Heart left ventricle (tissue), 16 donors: ENCODE measurements at regions not wholly inside any gene's neighbourhood (a gene's known extent, or its start where the extent isn't known, plus 50 kb on each side); places are given as distances from the start of the nearest gene placed in this dataset.

ENCODE experiments used
- ATAC-seq, 4 donors: fragments of 200-7000 bp; cut with Tn5 transposase; one replicate each; pipeline ENCODE4 v1.9.1; 2020 to 2022; ENCODE audit warnings: moderate library complexity in 4 of 4, mild to moderate bottlenecking in 3 of 4, moderate number of reproducible peaks in 1 of 4
- DNase-seq, 5 donors: peaks; one replicate each; pipeline ENCODE4 v3.0.0-alpha.2; 2020
- H3K27ac ChIP-seq, 12 donors: fragments of 200-600 bp; sonication (generic) in 4 of 12; one replicate each; pipeline versions ENCODE4 v1.5.0 to v1.8.0; 2016 to 2022; ENCODE audit warnings: mild to moderate bottlenecking in 2 of 12
- H3K27me3 ChIP-seq, 9 donors: fragments of 200-600 bp; sonication (generic) in 2 of 9; one replicate each; pipeline versions ENCODE4 v1.5.1 to v1.8.0; 2016 to 2022; ENCODE audit warnings: mild to moderate bottlenecking in 3 of 9
- H3K36me3 ChIP-seq, 9 donors: fragments of 200-600 bp; sonication (generic) in 2 of 9; one replicate each; pipeline versions ENCODE4 v1.5.0 to v1.8.0; 2018 to 2022; ENCODE audit warnings: mild to moderate bottlenecking in 2 of 9
- H3K4me1 ChIP-seq, 12 donors: fragments of 200-600 bp; sonication (generic) in 4 of 12; one replicate each; pipeline versions ENCODE4 v1.5.0 to v1.8.0; 2016 to 2022; ENCODE audit warnings: mild to moderate bottlenecking in 3 of 12
- H3K4me3 ChIP-seq, 12 donors: fragments of 200-600 bp; sonication (generic) in 4 of 12; one replicate each; pipeline versions ENCODE4 v1.5.0 to v1.8.0; 2017 to 2022; ENCODE audit warnings: mild to moderate bottlenecking in 9 of 12, moderate library complexity in 4 of 12
- H3K9me3 ChIP-seq, 12 donors: fragments of 200-600 bp; sonication (generic) in 4 of 12; one replicate each; pipeline versions ENCODE4 v1.5.0 to v1.8.0; 2016 to 2022; ENCODE audit warnings: mild to moderate bottlenecking in 1 of 12
- CTCF ChIP-seq, 12 donors: fragments of 200-600 bp; sonication (generic) in 4 of 12; IDR thresholded peaks; one replicate each; pipeline versions ENCODE4 v1.5.0 to v1.8.0; 2018 to 2022; ENCODE audit warnings: antibody characterized with exemption in 12 of 12, mild to moderate bottlenecking in 5 of 12
- POLR2A ChIP-seq, 2 donors: fragments of 450-650 bp; IDR thresholded peaks; one replicate each; pipeline ENCODE4 v1.6.1; 2017; ENCODE audit warnings: antibody characterized with exemption in 2 of 2, mild to moderate bottlenecking in 2 of 2, moderate library complexity in 2 of 2
- WGBS, 4 donors: extraction: QIAGEN DNeasy Blood & Tissue Kit in 2 of 4; methylation state at CpG; one replicate each; pipeline versions ENCODE4 v1.1.5 to v1.1.7; 2013 to 2018; 5-methylcytosine and 5-hydroxymethylcytosine counted together
- intact Hi-C, 10 donors: fragments of 100-400 bp; cut with DNase I; formaldehyde crosslinking; loops; one replicate each; pipeline versions ENCODE4 v1.11.1 to v1.14.2; 2022
- donor health status: ischemic (EF 13 %, LVEDD 7.1; RV severe dilation, severe dysfunction).
- donor health status: healthy with polysubstance abuse.
- donor health status: DM: no; HTN: yes; CAD: no.
- donor health status: DM: no; HTN: no; CAD: no.
- donor health status: ischemic (EF 25% LVEDD 6.9; RV normal size, moderate dysfunction).
- donor health status: ischemic (EF 25% LVEDD 5.7; RV mildly dilated, moderate dysfunction).
- donor health status: healthy.
- donor health status: DM: yes; HTN: yes; CAD: no.
- donor health status: ischemic (EF 35%, LVEDD 5.7; RV mildly dilated, moderate dysfunction).
- donor health status: nonischemic (EF 11% LVEDD 7.7; RV severe dilation, severe dysfunction).
- donor health status: DM: yes; HTN: yes; CAD: no.
- donor health status: PGD.
- donor health status: ischemic (EF 29% LVEDD 5.4; RV normal size, mild dysfunction).
- donor health status: nonischemic (EF 23%, LVEDD 6.1; RV moderate dilation, normal function).

DNA sequence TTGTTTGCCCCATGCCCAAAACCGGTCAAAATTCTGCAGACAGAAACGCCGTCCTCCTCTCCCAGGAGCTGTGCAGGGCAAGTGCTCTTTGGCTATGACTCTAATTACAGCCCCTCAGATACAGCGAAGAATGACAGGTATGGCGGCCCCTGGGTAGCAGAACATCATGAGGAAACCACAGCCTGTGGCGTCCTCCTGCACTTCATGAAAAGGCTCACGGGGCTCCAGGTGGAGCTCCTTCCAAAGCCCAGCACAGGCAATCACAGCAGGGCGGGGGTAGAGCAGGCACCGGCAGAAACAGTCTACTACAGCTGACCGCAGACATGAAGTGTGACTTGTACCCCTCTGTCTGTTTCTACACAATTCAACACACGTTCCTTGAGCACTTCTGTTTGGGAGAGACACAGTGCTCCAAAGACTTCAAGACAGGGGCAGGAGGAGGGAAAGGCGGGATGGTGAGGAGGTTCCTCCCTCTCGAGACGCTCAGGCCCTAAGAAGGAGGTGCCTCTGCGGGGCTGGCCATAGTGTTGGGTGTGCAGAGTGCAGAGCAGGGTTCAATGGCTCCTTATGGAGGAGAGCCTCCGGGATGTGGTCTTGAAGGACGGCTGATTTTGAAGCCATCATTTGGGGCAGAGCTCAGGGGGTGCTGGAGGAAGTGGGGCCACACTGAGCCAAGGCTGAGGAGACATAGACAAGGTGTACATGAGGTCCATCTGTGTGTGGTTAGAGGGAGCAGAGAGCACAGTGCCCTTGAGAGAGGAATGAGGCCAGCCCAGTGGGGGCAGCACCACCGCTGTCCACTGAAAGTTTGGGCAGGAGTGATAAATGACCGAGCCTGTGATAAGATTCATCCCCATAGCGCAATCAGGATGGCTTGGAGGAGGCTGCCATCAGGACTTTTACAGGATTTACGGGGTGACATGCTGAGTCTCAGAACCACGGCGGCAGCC lies 468.3 kb downstream of the EIPR1 start:
- no peak for TF ChIP-seq CTCF (IDR thresholded peaks at IDR 0.05)
- no peak for TF ChIP-seq POLR2A (IDR thresholded peaks at IDR 0.05)
- H3K4me3 ChIP-seq = no peak overlapping the region
- H3K36me3 ChIP-seq = no peaks in the 10 kb centered on the region
- H3K4me1 ChIP-seq = no peaks in the 10 kb centered on the region
- no peaks in the 10 kb centered on the region for H3K9me3 ChIP-seq
- 77 to 82% (median 79%) methylated on average over 23 of the region's 23 CpGs for WGBS, 4 donors
- H3K27me3 ChIP-seq = no peaks in the 10 kb centered on the region
- DNase-seq (no peak), ATAC-seq (no peak)
- H3K27ac ChIP-seq = no peak overlapping the region
- intact Hi-C loops = no loop called here

DNA sequence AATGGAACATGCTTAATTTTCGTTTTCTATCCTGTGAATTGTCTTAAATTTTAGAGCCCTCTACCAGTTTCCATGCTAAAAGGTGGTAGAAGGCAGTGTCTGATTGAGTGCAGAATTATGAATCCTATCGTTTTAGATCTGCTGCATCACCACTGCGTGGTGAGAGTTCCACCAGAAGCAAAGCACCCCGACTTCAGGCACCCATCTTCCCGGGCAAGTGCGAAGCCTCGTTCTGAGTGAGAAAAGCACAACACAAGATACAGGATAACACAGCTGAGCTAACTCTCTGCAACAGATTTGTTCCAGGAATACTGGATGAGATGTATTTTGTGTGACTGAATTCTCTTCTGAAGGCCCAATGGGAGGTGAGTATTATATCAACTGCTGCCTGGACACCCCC lies 471.5 kb downstream of the EIPR1 start:
- TF ChIP-seq CTCF (IDR thresholded peaks at IDR 0.05) (no peak), POLR2A (IDR thresholded peaks at IDR 0.05) (no peak)
- no peak for ATAC-seq
- Histone ChIP-seq H3K4me3 (no peak overlapping the region), H3K4me1 (no peaks in the 10 kb centered on the region), H3K27ac (no peak overlapping the region), H3K27me3 (no peaks in the 10 kb centered on the region), H3K36me3 (no peaks in the 10 kb centered on the region), H3K9me3 (no peaks in the 10 kb centered on the region)
- DNase-seq = no peak
- intact Hi-C loops = no loop called here
- 84 to 86% (median 85%) methylated on average over 7 of the region's 7 CpGs for WGBS, 4 donors

GRCh38 chr2:2904721-2905350 lies 472.8 kb downstream of the EIPR1 start:
- Histone ChIP-seq H3K36me3 (no peaks in the 10 kb centered on the region), H3K9me3 (no peaks in the 10 kb centered on the region), H3K4me3 (no peak overlapping the region), H3K4me1 (no peaks in the 10 kb centered on the region), H3K27me3 (no peaks in the 10 kb centered on the region), H3K27ac (no peak overlapping the region)
- intact Hi-C loops = no loop called here
- 79 to 82% (median 81%) methylated on average over 11 to 15 of the region's 16 CpGs for WGBS, 4 donors
- DNase-seq (no peak), ATAC-seq (no peak)
- TF ChIP-seq CTCF (IDR thresholded peaks at IDR 0.05) (no peak), POLR2A (IDR thresholded peaks at IDR 0.05) (no peak)

- no peak overlapping the region for H3K27ac ChIP-seq
- no peaks in the 10 kb centered on the region for H3K36me3 ChIP-seq
- intact Hi-C loops = no loop called here
- no peak overlapping the region for H3K4me3 ChIP-seq
- WGBS, 4 donors = 73 to 82% (median 77%) methylated on average over 8 of the region's 8 CpGs
- no peaks in the 10 kb centered on the region for H3K27me3 ChIP-seq
- DNase-seq = no peak
- H3K4me1 ChIP-seq = no peaks in the 10 kb centered on the region
- no peak for ATAC-seq
- no peaks in the 10 kb centered on the region for H3K9me3 ChIP-seq
- TF ChIP-seq POLR2A (IDR thresholded peaks at IDR 0.05) (no peak), CTCF (IDR thresholded peaks at IDR 0.05) (no peak)
Observed at GRCh38 chr2:2902547-2903281, 474.9 kb downstream of the EIPR1 start.
